H1 (cell line): ENCODE measurements at regions not wholly inside any gene's neighbourhood (a gene's known extent, or its start where the extent isn't known, plus 50 kb on each side); places are given as distances from the start of the nearest gene placed in this dataset.
"Not testable (repeated sequence)": the region's sequence is repeated elsewhere in the genome, so short reads cannot be mapped to it uniquely, and the experiment has no call there.

Experiments
- CTCF ChIA-PET: fragments of 300-600 bp; sonication (Branson Sonifier 250); formaldehyde crosslinking; loops from one replicate; lab custom pipeline; 2021; ENCODE audit not compliant: partially characterized antibody; lab: Charles Lee
- POLR2A ChIA-PET: fragments of 300-600 bp; sonication (Branson Sonifier 250); formaldehyde crosslinking; loops from one replicate; lab custom pipeline; 2021; ENCODE audit warnings: inconsistent platforms; ENCODE audit not compliant: partially characterized antibody; lab: Charles Lee
- DNase-seq, 2 experiments: peaks; one replicate each; pipeline versions ENCODE4 v3.0.0 to v3.0.0-alpha.2; 2010 to 2022; ENCODE audit warnings: low spot score in 2 of 2, low read depth in 1 of 2, mixed read lengths in 1 of 2
- FAIRE-seq: peaks from 2 replicates; lab custom pipeline; 2011; peaks lifted over from hg19 to GRCh38; lab: Jason Lieb, UNC
- H2AFZ ChIP-seq: 2 replicates; pipeline ENCODE4 v1.8.1; 2012; ENCODE audit warnings: low read length, inconsistent platforms
- H2AK5ac ChIP-seq: 2 replicates; pipeline ENCODE4 v1.6.1; 2013; ENCODE audit warnings: low read depth, low read length
- H2BK120ac ChIP-seq: replicated peaks from 2 replicates; pipeline ENCODE3; 2013; ENCODE audit warnings: low read depth, low read length, inconsistent platforms
- H2BK12ac ChIP-seq: 2 replicates; pipeline ENCODE4 v1.6.1; 2013; ENCODE audit warnings: low read depth, low read length
- H2BK15ac ChIP-seq: 2 replicates; pipeline ENCODE4 v1.6.1; 2013; ENCODE audit warnings: low read length
- H2BK20ac ChIP-seq: 2 replicates; pipeline ENCODE4 v1.6.1; 2013; ENCODE audit warnings: low read length
- H2BK5ac ChIP-seq: 2 replicates; pipeline ENCODE4 v1.6.1; 2013; ENCODE audit warnings: low read depth, low read length
- H3K14ac ChIP-seq: 2 replicates; pipeline ENCODE4 v1.6.1; 2013; ENCODE audit warnings: inconsistent platforms; ENCODE audit not compliant: insufficient read length
- H3K18ac ChIP-seq: 2 replicates; pipeline ENCODE4 v1.6.1; 2013; ENCODE audit warnings: low read length; ENCODE audit errors: extremely low read depth
- H3K23ac ChIP-seq: 2 replicates; pipeline ENCODE4 v1.6.1; 2013; ENCODE audit warnings: inconsistent platforms; ENCODE audit not compliant: insufficient read length
- H3K23me2 ChIP-seq: 2 replicates; pipeline ENCODE4 v1.6.1; 2013; ENCODE audit warnings: low read depth, low read length
- H3K27ac ChIP-seq: 2 replicates; pipeline ENCODE4 v1.6.1; 2011; ENCODE audit warnings: low read depth, low read length, inconsistent platforms
- H3K27me3 ChIP-seq, 4 experiments: replicated peaks in 1 of 4; 1 replicate in 1 of 4; 2 replicates in 3 of 4; pipeline versions ENCODE4 v1.6.1 to v1.8.1; 2011 to 2013; ENCODE audit warnings: low read length in 3 of 4, mild to moderate bottlenecking in 3 of 4, inconsistent platforms in 2 of 4, mixed read lengths in 2 of 4, moderate library complexity in 1 of 4; ENCODE audit not compliant: control insufficient read depth in 3 of 4, insufficient read depth in 3 of 4; ENCODE audit errors: extremely low read depth in 1 of 4
- H3K36me3 ChIP-seq, 4 experiments: 2 replicates each; pipeline versions ENCODE4 v1.6.1 to v1.8.1; 2011 to 2013; ENCODE audit warnings: mild to moderate bottlenecking in 4 of 4, low read length in 3 of 4, moderate library complexity in 2 of 4, control low read depth in 1 of 4, inconsistent platforms in 1 of 4; ENCODE audit not compliant: insufficient read depth in 4 of 4, control insufficient read depth in 2 of 4
- H3K4ac ChIP-seq: replicated peaks from 2 replicates; pipeline ENCODE3; 2013; ENCODE audit warnings: low read length, low read depth, mixed read lengths, inconsistent platforms; ENCODE audit not compliant: insufficient read length
- H3K4me1 ChIP-seq, 4 experiments: replicated peaks in 1 of 4; 1 replicate in 1 of 4; 2 replicates in 3 of 4; pipeline versions ENCODE4 v1.6.1 to v1.8.1; 2011 to 2013; ENCODE audit warnings: low read length in 3 of 4, inconsistent platforms in 2 of 4, mixed read lengths in 1 of 4; ENCODE audit not compliant: insufficient read depth in 4 of 4, control insufficient read depth in 3 of 4
- H3K4me2 ChIP-seq, 2 experiments: 2 replicates each; pipeline versions ENCODE4 v1.6.1 to v1.8.1; 2011 to 2013; ENCODE audit warnings: low read depth in 2 of 2, low read length in 2 of 2, control low read depth in 1 of 2, inconsistent platforms in 1 of 2, mild to moderate bottlenecking in 1 of 2; ENCODE audit not compliant: insufficient read depth in 1 of 2
- H3K4me3 ChIP-seq, 4 experiments: fragments of 200-600, 300-600 bp in 1 of 4; sonication (generic), shearing (Covaris generic), sonication (Bioruptor Twin) in 1 of 4; 2 replicates each; pipeline versions ENCODE4 v1.5.1 to v1.8.1; 2011 to 2016; ENCODE audit warnings: low read length in 4 of 4, low read depth in 3 of 4, control low read depth in 2 of 4, inconsistent platforms in 2 of 4, mild to moderate bottlenecking in 2 of 4, mixed read lengths in 1 of 4, moderate library complexity in 1 of 4; ENCODE audit not compliant: insufficient read depth in 2 of 4; ENCODE audit errors: extremely low read depth in 1 of 4
- H3K56ac ChIP-seq: replicated peaks from 2 replicates; pipeline ENCODE3; 2013; ENCODE audit warnings: low read depth, mild to moderate bottlenecking, mixed read lengths, low read length, inconsistent platforms; ENCODE audit not compliant: insufficient read length
- H3K79me1 ChIP-seq: 2 replicates; pipeline ENCODE4 v1.6.1; 2013; ENCODE audit warnings: low read depth, low read length, control low read depth
- H3K79me2 ChIP-seq, 2 experiments: 2 replicates each; pipeline versions ENCODE4 v1.6.1 to v1.8.1; 2012 to 2013; ENCODE audit warnings: low read length in 2 of 2, mild to moderate bottlenecking in 2 of 2, inconsistent platforms in 1 of 2; ENCODE audit not compliant: insufficient read depth in 2 of 2, control insufficient read depth in 1 of 2
- H3K9ac ChIP-seq, 4 experiments: replicated peaks in 1 of 4; 1 replicate in 1 of 4; 2 replicates in 3 of 4; pipeline versions ENCODE4 v1.6.1 to v1.8.1; 2011 to 2013; ENCODE audit warnings: low read depth in 3 of 4, low read length in 3 of 4, control low read depth in 2 of 4, mild to moderate bottlenecking in 2 of 4, moderate library complexity in 2 of 4, inconsistent platforms in 1 of 4; ENCODE audit errors: extremely low read depth in 1 of 4
- H3K9me3 ChIP-seq, 2 experiments: 2 replicates each; pipeline versions ENCODE4 v1.6.1 to v1.8.1; 2012 to 2013; ENCODE audit warnings: mild to moderate bottlenecking in 2 of 2, moderate library complexity in 2 of 2, control low read depth in 1 of 2, inconsistent platforms in 1 of 2, low read depth in 1 of 2, low read length in 1 of 2, mixed read lengths in 1 of 2; ENCODE audit not compliant: insufficient read depth in 2 of 2
- H4K20me1 ChIP-seq, 2 experiments: replicated peaks in 1 of 2; 2 replicates each; pipeline versions ENCODE3 to v1.8.1; 2011 to 2013; ENCODE audit warnings: inconsistent platforms in 2 of 2, low read length in 2 of 2, mild to moderate bottlenecking in 1 of 2; ENCODE audit not compliant: insufficient read depth in 2 of 2, control insufficient read depth in 1 of 2
- H4K5ac ChIP-seq: 2 replicates; pipeline ENCODE4 v1.6.1; 2013; ENCODE audit warnings: low read length, low read depth, mixed read lengths, inconsistent platforms; ENCODE audit not compliant: insufficient read length
- H4K8ac ChIP-seq: 2 replicates; pipeline ENCODE4 v1.8.0; 2013; ENCODE audit warnings: mild to moderate bottlenecking, moderate library complexity, low read length, inconsistent platforms; ENCODE audit not compliant: insufficient read depth; ENCODE audit errors: extremely low read depth
- H4K91ac ChIP-seq: replicated peaks from 2 replicates; pipeline ENCODE3; 2013; ENCODE audit warnings: low read length, mixed read lengths, inconsistent platforms; ENCODE audit not compliant: insufficient read length
- PHF8 ChIP-seq: fragments of 200-600 bp; sonication (generic); conservative IDR thresholded peaks from 2 replicates; pipeline ENCODE4 v1.7.1; 2012; ENCODE audit warnings: low read depth, mild to moderate bottlenecking, inconsistent platforms, low read length, moderate library complexity
- WGBS, 2 experiments: shearing (Covaris generic) in 1 of 2; methylation state at CpG; one replicate each; pipeline versions ENCODE4 v1.1.6 to v1.1.7; 2013 to 2015; ENCODE audit warnings: low lambda C conversion rate in 2 of 2, mixed read lengths in 2 of 2, inconsistent platforms in 1 of 2, low coverage in 1 of 2, missing lambda C conversion rate in 1 of 2; ENCODE audit not compliant: insufficient replicate concordance in 2 of 2, insufficient coverage in 1 of 2, insufficient read length in 1 of 2; ENCODE audit errors: extremely low coverage in 1 of 2, missing lambda C conversion rate in 1 of 2; 5-methylcytosine and 5-hydroxymethylcytosine counted together
- TF ChIP-seq, protein P1 (sequence below): IDR thresholded peaks from 2 replicates; pipeline ENCODE4 v1.6.1; 2012; ENCODE audit warnings: inconsistent platforms

DNA sequence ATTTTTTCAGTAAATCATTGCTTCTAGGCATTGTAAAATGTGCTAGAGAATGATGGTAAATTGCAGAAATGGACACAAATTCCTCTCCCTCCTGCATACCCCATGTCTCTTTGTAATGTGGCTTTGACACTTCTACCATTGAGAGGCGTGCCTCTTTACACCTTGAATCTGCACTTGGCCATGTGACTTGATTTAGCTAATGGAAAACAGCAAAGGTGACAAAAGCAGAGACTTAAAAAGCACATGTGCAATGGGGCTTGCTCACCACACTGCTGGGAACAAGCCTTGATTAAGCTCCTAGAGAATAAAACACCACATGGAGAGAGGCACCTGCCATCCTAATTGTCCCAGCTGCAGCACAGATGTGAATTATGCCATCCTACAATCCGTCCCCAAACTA lies 69.9 kb upstream of the NAA35 start (continued):
- TF ChIP-seq, protein P1, sequence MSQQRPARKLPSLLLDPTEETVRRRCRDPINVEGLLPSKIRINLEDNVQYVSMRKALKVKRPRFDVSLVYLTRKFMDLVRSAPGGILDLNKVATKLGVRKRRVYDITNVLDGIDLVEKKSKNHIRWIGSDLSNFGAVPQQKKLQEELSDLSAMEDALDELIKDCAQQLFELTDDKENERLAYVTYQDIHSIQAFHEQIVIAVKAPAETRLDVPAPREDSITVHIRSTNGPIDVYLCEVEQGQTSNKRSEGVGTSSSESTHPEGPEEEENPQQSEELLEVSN, result peak; percentile 14; the same call in 1 of the 2 replicates
- TF ChIP-seq PHF8, result no peak

DNA sequence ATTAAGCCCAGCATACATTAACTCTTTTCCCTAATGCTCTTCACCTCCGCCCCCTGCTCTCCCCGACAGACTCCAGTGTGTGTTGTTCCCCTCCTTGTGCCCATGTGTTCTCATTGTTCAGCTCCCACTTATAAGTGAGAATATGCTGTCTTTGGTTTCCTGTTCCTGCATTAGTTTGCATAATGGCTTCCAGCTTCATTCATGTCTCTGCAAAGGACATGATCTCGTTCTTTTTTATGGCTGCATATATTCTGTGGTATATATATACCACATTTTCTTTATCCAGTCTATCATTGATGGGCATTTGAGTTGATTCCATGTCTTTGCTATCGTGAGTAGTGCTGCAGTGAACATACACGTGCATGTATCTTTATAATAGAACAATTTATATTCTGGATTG lies 69.3 kb upstream of the NAA35 start:
- H3K27ac ChIP-seq, H3K4me1 ChIP-seq, H3K14ac ChIP-seq, H2BK20ac ChIP-seq, H3K23ac ChIP-seq, H4K20me1 ChIP-seq, H3K23me2 ChIP-seq, CTCF ChIA-PET, H3K4ac ChIP-seq, H3K4me3 ChIP-seq, H2AK5ac ChIP-seq, DNase-seq, H3K36me3 ChIP-seq, H4K91ac ChIP-seq, H3K18ac ChIP-seq, H3K56ac ChIP-seq, H3K27me3 ChIP-seq, H2BK15ac ChIP-seq, H3K79me2 ChIP-seq, H2BK12ac ChIP-seq, H2BK5ac ChIP-seq, H2BK120ac ChIP-seq, H3K4me2 ChIP-seq, H4K5ac ChIP-seq, H3K79me1 ChIP-seq, H2AFZ ChIP-seq, H3K9ac ChIP-seq, H4K8ac ChIP-seq, H3K9me3 ChIP-seq, FAIRE-seq: not testable (repeated sequence)
- POLR2A ChIA-PET, result interaction anchor here (1.2 kb wide), 1 partner anchor 28 kb away, joined by 3 read pairs; no protein-coding TSS in a partner anchor
- 85% methylated on average over 5 of the region's 5 CpGs; no CpG with 5 or more reads in 1 of the 2 experiments for WGBS, 2 experiments
